GM12878 (cell line): ENCODE measurements at regions not wholly inside any gene's neighbourhood (a gene's known extent, or its start where the extent isn't known, plus 50 kb on each side); places are given as distances from the start of the nearest gene placed in this dataset.

Source experiments
- ATAC-seq: fragments of 200-7000 bp; cut with Tn5 transposase; 3 replicates; pipeline ENCODE4 v1.9.1; 2020; ENCODE audit warnings: mild to moderate bottlenecking, moderate library complexity
- BruUV-seq: library from RNA; stranded (reverse); fragments of 400-500 nt; replicated peaks from 2 replicates; lab custom pipeline; 2021; lab: Mats Ljungman, UMichigan
- CTCF ChIA-PET: fragments of 300-600 bp; sonication (Branson Sonifier 250); formaldehyde crosslinking; extraction: SDS; loops from one replicate; lab custom pipeline; 2021; ENCODE audit warnings: inconsistent platforms; lab: Yijun Ruan, JAX
- POLR2A ChIA-PET: fragments of 350-600 bp; formaldehyde crosslinking; extraction: SDS; loops from one replicate; lab custom pipeline; 2021; ENCODE audit warnings: inconsistent platforms; lab: Charles Lee
- RAD21 ChIA-PET: fragments of 300-600 bp; sonication (Branson Sonifier 250); formaldehyde crosslinking; loops from one replicate; lab custom pipeline; 2023; ENCODE audit warnings: antibody characterized with exemption; ENCODE audit not compliant: unreplicated experiment; lab: Charles Lee
- SMC1A ChIA-PET: fragments of 300-600 bp; sonication (Branson Sonifier 250); formaldehyde crosslinking; loops from one replicate; lab custom pipeline; 2023; ENCODE audit not compliant: unreplicated experiment, uncharacterized antibody; lab: Charles Lee
- DNase-seq: peaks from one replicate; pipeline ENCODE4 v3.0.0-alpha.2; 2011; ENCODE audit warnings: low read depth, low spot score
- FAIRE-seq: peaks from 3 replicates; lab custom pipeline; 2011; peaks lifted over from hg19 to GRCh38; lab: Jason Lieb, UNC
- H2AFZ ChIP-seq: 2 replicates; pipeline ENCODE4 v1.6.0; 2011; ENCODE audit warnings: low read depth, low read length, control low read depth; ENCODE audit not compliant: control insufficient read depth
- H3K27ac ChIP-seq: 2 replicates; pipeline ENCODE4 v1.5.1; 2011; ENCODE audit warnings: control low read depth; ENCODE audit not compliant: control insufficient read depth, insufficient read depth
- H3K27me3 ChIP-seq, 2 experiments: replicated peaks in 1 of 2; 2 replicates each; pipeline versions ENCODE4 v1.6.0 to v1.6.1; 2011; ENCODE audit warnings: low read length in 1 of 2; ENCODE audit not compliant: control insufficient read depth in 2 of 2, insufficient read depth in 2 of 2
- H3K36me3 ChIP-seq, 2 experiments: 2 replicates each; pipeline ENCODE4 v1.5.1; 2011; ENCODE audit warnings: low read length in 1 of 2; ENCODE audit not compliant: control insufficient read depth in 2 of 2, insufficient read depth in 2 of 2
- H3K4me1 ChIP-seq: 2 replicates; pipeline ENCODE4 v1.6.1; 2011; ENCODE audit warnings: mild to moderate bottlenecking, low read length, moderate library complexity, mixed read lengths; ENCODE audit not compliant: control insufficient read depth, insufficient read depth
- H3K4me2 ChIP-seq: 2 replicates; pipeline ENCODE4 v1.6.0; 2011; ENCODE audit warnings: control low read depth; ENCODE audit not compliant: control insufficient read depth, insufficient read depth
- H3K4me3 ChIP-seq: fragments of 200-600 bp; sonication (generic); 2 replicates; pipeline ENCODE4 v1.5.1; 2016
- H3K79me2 ChIP-seq: 2 replicates; pipeline ENCODE4 v1.6.0; 2011; ENCODE audit warnings: low read length; ENCODE audit not compliant: control insufficient read depth, insufficient read depth
- H3K9ac ChIP-seq: 2 replicates; pipeline ENCODE4 v1.8.0; 2011; ENCODE audit warnings: low read length, control low read depth, mixed read lengths; ENCODE audit not compliant: control insufficient read depth, insufficient read depth
- H3K9me3 ChIP-seq: replicated peaks from 3 replicates; pipeline ENCODE4 v1.5.1; 2011; ENCODE audit warnings: mild to moderate bottlenecking, low read length; ENCODE audit not compliant: control insufficient read depth, insufficient read depth
- H4K20me1 ChIP-seq: 2 replicates; pipeline ENCODE4 v1.6.0; 2011; ENCODE audit not compliant: control insufficient read depth, insufficient read depth
- CEBPZ ChIP-seq: fragments of 150-350 bp; IDR thresholded peaks from 2 replicates; pipeline ENCODE4 v1.6.1; 2016; ENCODE audit warnings: low read depth, low read length
- CHD4 ChIP-seq: fragments of 200-600 bp; sonication (generic); IDR thresholded peaks from 2 replicates; pipeline ENCODE4 v1.6.1; 2016; ENCODE audit warnings: mild to moderate bottlenecking
- DPF2 ChIP-seq: fragments of 450-650 bp; IDR thresholded peaks from 2 replicates; pipeline ENCODE4 v1.6.1; 2017; ENCODE audit warnings: mild to moderate bottlenecking
- FOS ChIP-seq: IDR thresholded peaks from 3 replicates; pipeline ENCODE4 v1.6.1; 2011; ENCODE audit warnings: borderline replicate concordance; ENCODE audit not compliant: insufficient read length; ENCODE audit errors: extremely low read depth
- HSF1 ChIP-seq: fragments of 150-350 bp; IDR thresholded peaks from 2 replicates; pipeline ENCODE4 v1.6.1; 2014; ENCODE audit warnings: mild to moderate bottlenecking, low read depth, low read length
- NRF1 ChIP-seq: conservative IDR thresholded peaks from 2 replicates; pipeline ENCODE4 v1.6.1; 2011; ENCODE audit warnings: mild to moderate bottlenecking, low read depth, low read length, improper control_type of control experiment
- SMARCA5 ChIP-seq: fragments of 450-650 bp; IDR thresholded peaks from 2 replicates; pipeline ENCODE4 v1.6.1; 2017; ENCODE audit warnings: mild to moderate bottlenecking
- STAT1 ChIP-seq: fragments of 450-650 bp; conservative IDR thresholded peaks from 2 replicates; pipeline ENCODE4 v1.6.1; 2014; ENCODE audit warnings: antibody characterized with exemption, mild to moderate bottlenecking
- TARDBP ChIP-seq: IDR thresholded peaks from 2 replicates; pipeline ENCODE4 v1.6.1; 2016; ENCODE audit warnings: borderline replicate concordance
- WGBS: methylation state at CpG from one replicate; pipeline ENCODE4 v1.1.6; 2016; ENCODE audit warnings: low lambda C conversion rate; ENCODE audit not compliant: insufficient replicate concordance, insufficient coverage; ENCODE audit errors: missing lambda C conversion rate; 5-methylcytosine and 5-hydroxymethylcytosine counted together
- in situ Hi-C: fragments of 300-500 bp; cut with MboI; formaldehyde crosslinking; loops from 9 replicates; pipeline ENCODE4 v1.14.3; 2018; ENCODE audit warnings: mixed read lengths
- intact Hi-C: fragments of 100-400 bp; cut with micrococcal nuclease; formaldehyde crosslinking; loops from one replicate; pipeline ENCODE4 v1.14.2; 2022; ENCODE audit not compliant: unreplicated experiment

GRCh38 chr13:90622541-90622940 is 724.9 kb upstream of the MIR17HG start:
- Histone ChIP-seq H3K27me3 (no peaks in the 10 kb centered on the region), H3K4me2 (no peak overlapping the region), H4K20me1 (no peaks in the 10 kb centered on the region), H3K4me3 (no peak overlapping the region), H3K36me3 (no peaks in the 10 kb centered on the region), H3K9me3 (no peaks in the 10 kb centered on the region), H3K4me1 (no peaks in the 10 kb centered on the region), H3K27ac (no peak overlapping the region), H3K9ac (no peak overlapping the region), H3K79me2 (no peaks in the 10 kb centered on the region), H2AFZ (no peak overlapping the region)
- no peak for DNase-seq
- intact Hi-C loops: no loop called here
- POLR2A ChIA-PET: no interaction called here
- SMC1A ChIA-PET: no interaction called here
- FAIRE-seq: no peak
- BruUV-seq: no TSS peak
- WGBS: 10% methylated on average over 1 of the region's 1 CpG
- TF ChIP-seq STAT1: no peak
- TF ChIP-seq DPF2: no peak
- no peak for TF ChIP-seq HSF1
- TF ChIP-seq FOS: no peak
- TF ChIP-seq SMARCA5: no peak
- no peak for TF ChIP-seq TARDBP
- TF ChIP-seq NRF1: no peak
- TF ChIP-seq CHD4: no peak
- TF ChIP-seq CEBPZ: no peak
- RAD21 ChIA-PET: no interaction called here
- no peak for ATAC-seq
- in situ Hi-C loops: no loop called here
- CTCF ChIA-PET: no interaction called here
